Mucosa of gallbladder (tissue), 1 donor: ENCODE measurements at regions not wholly inside any gene's neighbourhood (a gene's known extent, or its start where the extent isn't known, plus 50 kb on each side); places are given as distances from the start of the nearest gene placed in this dataset.
"Not testable (repeated sequence)": the region's sequence is repeated elsewhere in the genome, so short reads cannot be mapped to it uniquely, and the experiment has no call there.

Experiments used
- DNase-seq: peaks from one replicate; pipeline ENCODE4 v3.0.0-alpha.2; 2020; ENCODE audit warnings: low spot score
- donor health status: DM: no; HTN: no; CAD: no.

DNA sequence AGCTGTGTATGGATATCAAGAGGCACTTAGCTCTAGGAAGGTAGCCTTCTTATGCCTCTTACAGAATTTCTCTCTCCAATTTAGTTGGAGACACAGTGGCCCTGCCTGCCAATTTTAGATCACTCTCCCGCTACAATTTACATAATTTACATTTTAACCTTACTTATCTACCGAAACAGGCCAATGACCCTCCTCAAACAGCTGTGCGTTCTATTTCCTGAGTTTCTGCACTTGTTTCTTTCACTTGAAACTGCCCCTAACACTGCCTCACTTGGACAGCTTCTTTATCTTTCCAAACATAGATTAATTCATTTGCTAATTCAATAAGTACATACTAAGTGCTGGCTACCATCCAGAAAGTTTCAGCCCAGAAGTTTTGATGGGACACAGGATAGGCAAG lies 52.9 kb upstream of the HDDC2 start:
- DNase-seq, result no peak

DNA sequence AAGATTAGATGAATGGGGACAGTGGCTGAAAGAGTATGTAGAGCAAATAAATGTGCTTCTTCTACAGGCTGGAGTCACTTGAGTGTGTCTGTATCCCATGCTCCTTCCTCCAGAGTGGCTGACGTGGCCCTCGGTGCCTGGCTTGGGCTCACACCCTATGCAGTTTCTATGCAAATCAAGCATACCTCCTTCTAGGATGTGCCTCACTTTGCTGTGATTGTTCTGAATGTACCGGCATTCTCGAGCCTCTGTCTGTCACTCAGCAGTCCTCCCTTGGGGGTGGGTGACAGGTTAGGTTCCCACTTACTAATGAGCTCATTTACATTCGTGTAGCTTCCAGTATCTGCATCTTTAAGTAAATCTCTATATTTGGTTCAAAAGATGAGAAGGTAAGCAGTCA lies 55.1 kb upstream of the HDDC2 start:
- DNase-seq, result no peak

DNA sequence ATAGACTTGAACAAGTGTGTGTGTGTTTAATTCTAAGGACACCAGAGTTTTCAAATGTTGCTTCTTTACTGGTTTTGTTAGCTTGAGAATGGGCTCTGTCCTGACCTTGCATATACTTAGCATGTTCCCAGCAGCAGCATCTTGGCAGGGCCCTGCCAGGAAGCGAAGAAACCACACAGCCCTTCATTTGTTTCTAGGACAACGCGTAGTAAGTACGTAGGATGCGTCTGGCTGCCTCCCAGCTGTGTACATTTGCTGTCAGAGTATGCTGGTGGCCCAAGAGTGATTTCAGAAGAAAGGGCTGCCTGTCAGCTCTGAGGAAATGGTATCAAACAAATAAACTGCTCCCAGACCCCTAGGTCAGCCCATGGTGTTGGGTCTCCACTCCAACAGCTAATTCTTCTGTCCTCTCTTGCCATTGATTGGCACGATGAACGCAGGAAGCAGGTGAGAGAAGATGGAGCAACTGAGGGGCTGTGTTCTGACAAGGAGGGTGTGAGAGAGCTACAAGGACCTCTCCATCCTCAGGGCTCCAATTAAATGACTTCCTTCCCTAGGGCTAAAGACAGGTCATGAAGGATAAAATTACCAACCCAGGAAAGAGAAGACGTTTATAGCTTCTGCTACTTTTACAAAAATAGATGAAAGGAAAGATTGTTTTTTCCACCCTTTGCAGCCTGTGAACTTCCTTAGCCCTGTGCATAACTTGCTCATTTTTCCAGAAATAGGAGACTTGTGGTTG lies 55.9 kb upstream of the HDDC2 start:
- DNase-seq, result no peak

GRCh38 chr6:125358898-125359297 lies 57.1 kb upstream of the HDDC2 start:
- no peak for DNase-seq

DNA sequence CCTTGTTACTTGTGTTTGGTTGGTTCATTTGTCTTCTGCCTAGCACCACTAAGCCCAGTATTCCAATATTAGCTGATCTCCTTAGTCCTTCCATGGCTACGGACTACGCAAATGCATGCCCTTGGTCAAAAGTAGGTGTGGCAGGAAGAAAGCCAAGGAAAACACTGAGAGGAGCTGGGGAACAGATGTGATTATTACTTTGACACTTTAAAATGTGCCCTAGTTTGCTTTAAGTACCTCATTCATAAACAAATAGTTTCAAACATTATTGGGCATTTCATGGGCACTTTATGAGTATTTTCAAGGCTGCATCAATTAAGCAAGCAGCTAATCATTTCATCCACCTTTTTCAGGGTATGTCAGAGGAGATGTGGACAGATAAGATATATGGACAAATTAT lies 60.1 kb upstream of the HDDC2 start:
- DNase-seq, result no peak

DNA sequence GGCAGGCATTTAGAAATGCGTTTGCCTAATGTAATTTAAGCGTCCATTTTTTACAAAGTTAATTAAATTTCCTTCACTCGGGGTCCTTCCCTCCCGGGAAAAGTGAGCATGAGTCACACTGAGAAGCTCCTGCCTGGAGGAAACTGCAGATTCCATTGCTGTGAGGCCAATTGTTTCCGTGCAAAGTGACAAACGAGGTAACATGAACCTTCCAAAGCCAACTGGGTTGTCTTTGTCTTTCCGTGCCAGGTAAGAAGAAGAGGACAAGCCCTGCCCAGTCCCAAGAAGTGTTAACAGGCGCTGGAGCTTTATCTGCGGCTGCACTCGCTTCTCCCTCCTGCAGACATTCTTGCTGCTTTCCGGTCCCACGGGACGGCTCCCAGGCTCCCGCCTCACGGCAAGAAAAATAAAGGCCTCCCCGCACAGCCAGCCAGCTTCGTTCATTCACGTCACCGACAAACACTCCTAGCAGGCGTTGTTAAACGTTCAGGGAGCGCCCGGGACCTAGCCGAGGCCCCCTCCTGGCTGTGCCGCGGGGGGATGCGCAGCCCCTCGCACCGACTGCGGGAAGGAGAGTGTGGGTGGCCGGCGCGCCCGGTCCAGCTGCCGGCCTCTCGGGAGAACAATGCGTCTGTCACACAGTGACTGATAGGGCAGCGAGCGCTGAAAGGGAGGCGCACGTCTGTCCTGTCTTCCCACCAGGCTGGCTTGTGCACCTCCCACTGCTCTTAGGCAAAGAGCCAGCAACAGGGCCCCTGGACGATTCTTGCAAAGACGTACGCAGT lies 61.5 kb upstream of the HDDC2 start:
- peak; percentile 19 for DNase-seq

DNA sequence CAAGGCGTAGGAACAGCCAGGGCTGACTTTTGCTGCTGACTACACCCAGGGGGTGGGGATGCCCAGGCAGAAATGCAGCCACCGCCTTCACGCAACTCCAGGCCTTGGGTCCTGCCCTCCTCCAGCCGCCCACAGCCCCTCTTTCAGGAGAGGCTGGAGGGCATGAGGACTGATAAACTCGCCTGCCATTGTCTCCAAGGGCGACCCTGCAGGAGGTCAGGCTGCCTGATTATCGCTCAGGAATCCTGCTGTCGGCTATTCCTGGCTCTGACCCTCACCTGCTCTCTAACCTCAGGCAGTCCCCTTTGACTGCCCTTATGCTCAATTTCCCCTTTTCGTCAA lies 62.0 kb upstream of the HDDC2 start:
- no peak for DNase-seq

DNA sequence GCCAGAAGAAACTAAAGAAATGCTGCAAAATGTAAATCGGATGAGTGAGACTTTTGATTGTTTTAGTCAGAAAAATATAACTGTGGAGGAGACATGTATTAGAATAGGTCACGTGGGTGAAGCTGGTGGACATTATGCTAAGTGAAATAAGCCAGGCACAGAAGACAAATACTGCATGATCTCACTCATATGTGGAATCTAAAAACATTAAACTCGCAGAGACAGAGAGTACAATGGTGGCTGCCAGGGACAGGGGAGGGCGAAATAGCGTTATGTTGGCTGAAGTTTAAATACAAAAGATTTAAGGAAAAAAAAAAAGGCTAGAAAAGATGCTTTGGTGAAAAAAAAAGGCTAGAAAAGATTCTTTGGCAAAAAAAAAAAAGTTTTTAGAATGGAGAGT lies 63.5 kb upstream of the HDDC2 start:
- DNase-seq, result no peak

DNA sequence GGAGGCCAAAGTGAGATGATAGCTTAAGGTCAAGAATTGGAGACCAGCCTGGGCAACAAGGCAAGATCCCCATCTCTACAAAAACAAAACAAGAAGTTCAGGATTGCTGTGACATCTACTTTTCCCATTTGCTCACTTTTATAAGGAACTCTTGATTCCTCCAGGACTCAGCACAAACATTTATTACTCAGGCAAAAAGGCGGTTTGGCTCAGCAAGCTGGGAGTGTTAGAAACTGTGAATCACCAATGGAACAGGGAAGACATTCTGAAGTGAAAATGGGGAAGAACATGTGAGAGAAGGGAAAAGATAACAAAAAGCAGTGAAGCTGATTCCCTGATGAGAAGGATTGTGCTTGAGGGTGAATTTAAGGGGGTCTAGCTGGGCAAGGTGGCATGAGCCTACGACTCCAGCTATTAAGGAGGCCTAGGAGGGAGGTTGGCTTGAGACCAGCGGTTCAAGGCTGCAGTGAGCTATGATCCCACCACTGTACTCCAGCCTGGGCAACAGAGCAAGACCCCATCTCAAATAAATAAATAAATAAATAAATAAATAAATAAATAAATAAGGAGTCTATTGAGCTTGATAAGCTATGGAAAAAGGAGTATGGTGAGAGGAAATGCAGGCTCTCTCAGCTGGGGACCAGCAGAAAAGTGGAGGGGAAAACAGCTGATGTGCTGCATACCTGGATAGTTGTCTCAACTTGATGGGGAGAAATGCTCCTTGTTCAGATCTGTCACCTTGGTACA lies 65.4 kb upstream of the HDDC2 start:
- no peak for DNase-seq

DNA sequence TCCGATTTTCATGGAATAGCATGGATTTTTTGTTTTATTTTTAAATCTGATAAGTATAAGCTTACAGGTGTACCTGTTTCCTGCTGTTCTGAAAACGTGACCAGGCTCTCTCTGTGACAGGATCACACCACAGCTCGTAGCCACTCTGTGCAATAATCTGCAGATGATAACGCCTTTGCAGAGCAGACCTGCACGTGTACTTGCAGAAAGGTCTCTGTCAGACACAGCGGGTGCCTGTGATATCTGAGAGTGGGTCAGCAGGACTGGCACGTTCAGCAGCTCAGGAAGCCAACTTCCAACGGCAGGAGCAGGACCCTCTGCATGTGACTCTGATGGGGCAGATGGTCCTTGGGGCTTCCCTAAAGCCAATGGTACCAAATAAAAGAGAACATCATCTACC lies 68.6 kb upstream of the HDDC2 start:
- DNase-seq, result no peak

- DNase-seq, result no peak
Observed at GRCh38 chr6:125375013-125375412, 73.2 kb upstream of the HDDC2 start.

- no peak for DNase-seq
Observed at GRCh38 chr6:125375821-125376220, 74.1 kb upstream of the HDDC2 start.

GRCh38 chr6:125377621-125378020 lies 75.9 kb upstream of the HDDC2 start:
- DNase-seq, result peak; percentile 14

GRCh38 chr6:125379174-125379573 lies 77.4 kb upstream of the HDDC2 start:
- DNase-seq, result no peak

- no peak for DNase-seq
Observed at GRCh38 chr6:125380474-125380873, 78.7 kb upstream of the HDDC2 start.

GRCh38 chr6:125386337-125386736 lies 84.6 kb upstream of the HDDC2 start:
- DNase-seq, result not testable (repeated sequence)

- no peak for DNase-seq
Observed at GRCh38 chr6:125392682-125393081, 90.9 kb upstream of the HDDC2 start.

GRCh38 chr6:125393449-125393858 lies 91.7 kb upstream of the HDDC2 start:
- DNase-seq, result no peak

DNA sequence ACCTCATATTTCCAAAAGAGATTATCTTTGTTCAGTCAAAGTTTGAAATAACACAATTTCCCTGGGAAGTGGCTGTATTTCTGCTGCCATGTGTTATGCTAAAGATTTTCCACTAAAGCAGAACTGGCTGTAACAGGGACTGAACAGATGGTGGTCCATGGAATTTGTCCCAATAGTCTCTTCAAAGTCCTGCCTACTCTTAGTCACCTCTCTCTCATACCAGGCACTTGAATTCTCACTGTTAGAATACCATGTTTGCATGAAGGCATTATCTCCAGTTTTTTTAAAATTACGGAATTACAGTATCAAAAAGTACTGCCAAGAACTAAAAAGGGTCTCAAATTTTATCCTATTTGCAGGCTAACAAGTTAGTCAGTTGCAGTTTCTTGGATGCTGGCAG lies 105.0 kb upstream of the HDDC2 start:
- DNase-seq, result no peak

- no peak for DNase-seq
Observed at GRCh38 chr6:125414507-125414906, 112.7 kb upstream of the HDDC2 start.

GRCh38 chr6:125415913-125416312 lies 114.1 kb upstream of the HDDC2 start:
- DNase-seq, result no peak

DNA sequence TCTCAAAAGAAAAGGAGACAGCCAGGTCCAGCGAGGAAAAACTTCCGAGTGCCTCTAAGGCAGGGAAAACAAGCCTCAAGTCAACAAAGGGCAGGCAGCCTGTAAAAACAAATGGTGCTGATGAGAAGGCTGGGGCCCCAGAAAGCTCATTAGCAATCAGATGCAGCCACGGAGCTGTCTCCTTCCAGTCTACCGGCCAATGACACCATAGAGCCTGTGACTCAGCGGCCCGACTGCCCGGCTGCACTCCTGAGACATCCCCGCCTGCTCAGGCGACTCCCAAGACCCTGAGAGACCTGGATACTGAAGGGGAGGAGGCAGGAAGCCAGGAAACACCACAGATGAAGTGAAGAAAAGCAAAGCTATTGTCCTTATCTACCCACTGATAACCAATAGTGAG lies 120.1 kb upstream of the HDDC2 start:
- DNase-seq, result no peak

- DNase-seq, result no peak
Observed at GRCh38 chr6:125423047-125423446, 121.3 kb upstream of the HDDC2 start.
